ENCODE measurements at regions not wholly inside any gene's neighbourhood (a gene's known extent, or its start where the extent isn't known, plus 50 kb on each side); places are given as distances from the start of the nearest gene placed in this dataset.

GRCh38 chr6:15922510-15923250, 206.2 kb upstream of the MYLIP start:
- Histone ChIP-seq H3K27ac (ENCODE audit: low read length) (no peak overlapping the region), H3K36me3 (ENCODE audit: control insufficient read depth in 2 of 2, extremely low read depth in 1 of 2, insufficient read depth in 1 of 2, low read length in 1 of 2) (no peaks in the 10 kb centered on the region), H3K9me3 (no peaks in the 10 kb centered on the region), H3K4me1 (ENCODE audit: control insufficient read depth in 1 of 2, extremely low read depth in 1 of 2, insufficient read depth in 2 of 2, low read length in 2 of 2) (no peaks in the 10 kb centered on the region), H3K27me3 (replicated peaks in 1 of 2; ENCODE audit: control insufficient read depth in 2 of 2, extremely low read depth in 1 of 2, insufficient read depth in 2 of 2, low read length in 1 of 2) (no peaks in the 10 kb centered on the region), H3K4me3 (ENCODE audit: control insufficient read depth in 1 of 2, extremely low read depth in 1 of 2, low read length in 1 of 2) (no peak overlapping the region)
- ATAC-seq (replicated peaks in 1 of 4), result no peak
- H3K4me1 Mint-ChIP-seq, result no peaks in the 10 kb centered on the region
- no peak for DNase-seq
- ChIA-PET CTCF (no interaction called here), POLR2A (no interaction called here)
- WGBS (ENCODE audit: insufficient coverage), result 76% methylated on average over 4 of the region's 7 CpGs
- peaks cover 3% of the 10 kb centered on the region in 2 donors for H3K27me3 Mint-ChIP-seq
- no peak overlapping the region for H3K4me3 Mint-ChIP-seq
- no peaks in the 10 kb centered on the region for H3K36me3 Mint-ChIP-seq
- peaks cover 0 to 3% (median 0%) of the 10 kb centered on the region in 3 donors for H3K9me3 Mint-ChIP-seq
- no peak overlapping the region for H3K27ac Mint-ChIP-seq

GRCh38 chr6:15921243-15921642, 207.6 kb upstream of the MYLIP start:
- Histone ChIP-seq H3K27me3 (replicated peaks in 1 of 2; ENCODE audit: control insufficient read depth in 2 of 2, extremely low read depth in 1 of 2, insufficient read depth in 2 of 2, low read length in 1 of 2) (no peaks in the 10 kb centered on the region), H3K4me1 (ENCODE audit: control insufficient read depth in 1 of 2, extremely low read depth in 1 of 2, insufficient read depth in 2 of 2, low read length in 2 of 2) (no peaks in the 10 kb centered on the region), H3K9me3 (no peaks in the 10 kb centered on the region), H3K4me3 (ENCODE audit: control insufficient read depth in 1 of 2, extremely low read depth in 1 of 2, low read length in 1 of 2) (no peak overlapping the region), H3K27ac (ENCODE audit: low read length) (no peak overlapping the region), H3K36me3 (ENCODE audit: control insufficient read depth in 2 of 2, extremely low read depth in 1 of 2, insufficient read depth in 1 of 2, low read length in 1 of 2) (no peaks in the 10 kb centered on the region)
- CTCF ChIA-PET, result no interaction called here
- Mint-ChIP-seq H3K36me3 (no peaks in the 10 kb centered on the region), H3K27ac (no peak overlapping the region), H3K4me1 (no peaks in the 10 kb centered on the region), H3K27me3 (no peaks in the 10 kb centered on the region), H3K4me3 (no peak overlapping the region), H3K9me3 (peaks cover 0 to 3% (median 0%) of the 10 kb centered on the region in 3 donors)
- POLR2A ChIA-PET, result no interaction called here
- DNase-seq, result no peak
- no CpG with 5 or more reads among the region's 2 CpGs for WGBS (ENCODE audit: insufficient coverage)
- ATAC-seq (replicated peaks in 1 of 4), result no peak

GRCh38 chr6:15916581-15916980, 212.3 kb upstream of the MYLIP start:
- ATAC-seq (replicated peaks in 1 of 4) (no peak), DNase-seq (no peak)
- no peaks in the 10 kb centered on the region for H3K9me3 Mint-ChIP-seq
- POLR2A ChIA-PET, result no interaction called here
- CTCF ChIA-PET, result no interaction called here
- H3K27me3 Mint-ChIP-seq, result no peaks in the 10 kb centered on the region
- no peaks in the 10 kb centered on the region for H3K36me3 ChIP-seq (ENCODE audit: control insufficient read depth in 2 of 2, extremely low read depth in 1 of 2, insufficient read depth in 1 of 2, low read length in 1 of 2)
- H3K4me3 ChIP-seq (ENCODE audit: control insufficient read depth in 1 of 2, extremely low read depth in 1 of 2, low read length in 1 of 2), result no peak overlapping the region
- no peak overlapping the region for H3K27ac Mint-ChIP-seq
- no peaks in the 10 kb centered on the region for H3K27me3 ChIP-seq (replicated peaks in 1 of 2; ENCODE audit: control insufficient read depth in 2 of 2, extremely low read depth in 1 of 2, insufficient read depth in 2 of 2, low read length in 1 of 2)
- no peaks in the 10 kb centered on the region for H3K4me1 Mint-ChIP-seq
- 100% methylated on average over 2 of the region's 3 CpGs for WGBS (ENCODE audit: insufficient coverage)
- no peaks in the 10 kb centered on the region for H3K4me1 ChIP-seq (ENCODE audit: control insufficient read depth in 1 of 2, extremely low read depth in 1 of 2, insufficient read depth in 2 of 2, low read length in 2 of 2)
- no peak overlapping the region for H3K4me3 Mint-ChIP-seq
- no peaks in the 10 kb centered on the region for H3K9me3 ChIP-seq
- no peak overlapping the region for H3K27ac ChIP-seq (ENCODE audit: low read length)
- H3K36me3 Mint-ChIP-seq, result no peaks in the 10 kb centered on the region

GRCh38 chr6:15915508-15916178, 213.2 kb upstream of the MYLIP start:
- ATAC-seq (replicated peaks in 1 of 4) (no peak), DNase-seq (no peak)
- H3K27ac Mint-ChIP-seq, result no peak overlapping the region
- H3K4me1 Mint-ChIP-seq, result no peaks in the 10 kb centered on the region
- Histone ChIP-seq H3K9me3 (no peaks in the 10 kb centered on the region), H3K4me3 (ENCODE audit: control insufficient read depth in 1 of 2, extremely low read depth in 1 of 2, low read length in 1 of 2) (no peak overlapping the region), H3K27me3 (replicated peaks in 1 of 2; ENCODE audit: control insufficient read depth in 2 of 2, extremely low read depth in 1 of 2, insufficient read depth in 2 of 2, low read length in 1 of 2) (no peaks in the 10 kb centered on the region), H3K36me3 (ENCODE audit: control insufficient read depth in 2 of 2, extremely low read depth in 1 of 2, insufficient read depth in 1 of 2, low read length in 1 of 2) (no peaks in the 10 kb centered on the region), H3K4me1 (ENCODE audit: control insufficient read depth in 1 of 2, extremely low read depth in 1 of 2, insufficient read depth in 2 of 2, low read length in 2 of 2) (no peaks in the 10 kb centered on the region), H3K27ac (ENCODE audit: low read length) (no peak overlapping the region)
- ChIA-PET CTCF (no interaction called here), POLR2A (no interaction called here)
- H3K27me3 Mint-ChIP-seq, result no peaks in the 10 kb centered on the region
- 79% methylated on average over 4 of the region's 8 CpGs for WGBS (ENCODE audit: insufficient coverage)
- no peaks in the 10 kb centered on the region for H3K9me3 Mint-ChIP-seq
- H3K4me3 Mint-ChIP-seq, result no peak overlapping the region
- H3K36me3 Mint-ChIP-seq, result no peaks in the 10 kb centered on the region

- no CpG with 5 or more reads among the region's 2 CpGs for WGBS (ENCODE audit: insufficient coverage)
- H3K27me3 ChIP-seq (replicated peaks in 1 of 2; ENCODE audit: control insufficient read depth in 2 of 2, extremely low read depth in 1 of 2, insufficient read depth in 2 of 2, low read length in 1 of 2), result peaks cover 0 to under 1% of the 10 kb centered on the region in 2 experiments
- no peaks in the 10 kb centered on the region for H3K4me1 ChIP-seq (ENCODE audit: control insufficient read depth in 1 of 2, extremely low read depth in 1 of 2, insufficient read depth in 2 of 2, low read length in 2 of 2)
- Mint-ChIP-seq H3K9me3 (no peaks in the 10 kb centered on the region), H3K36me3 (no peaks in the 10 kb centered on the region), H3K4me1 (no peaks in the 10 kb centered on the region), H3K27ac (no peak overlapping the region), H3K4me3 (no peak overlapping the region), H3K27me3 (no peaks in the 10 kb centered on the region)
- CTCF ChIA-PET, result no interaction called here
- no peak overlapping the region for H3K27ac ChIP-seq (ENCODE audit: low read length)
- DNase-seq (no peak), ATAC-seq (replicated peaks in 1 of 4) (no peak)
- no peaks in the 10 kb centered on the region for H3K9me3 ChIP-seq
- H3K4me3 ChIP-seq (ENCODE audit: control insufficient read depth in 1 of 2, extremely low read depth in 1 of 2, low read length in 1 of 2), result no peak overlapping the region
- H3K36me3 ChIP-seq (ENCODE audit: control insufficient read depth in 2 of 2, extremely low read depth in 1 of 2, insufficient read depth in 1 of 2, low read length in 1 of 2), result no peaks in the 10 kb centered on the region
- POLR2A ChIA-PET, result no interaction called here
These were observed 214.3 kb upstream of the MYLIP start for GRCh38 chr6:15914553-15914952.

GRCh38 chr6:15913573-15913972, 215.3 kb upstream of the MYLIP start:
- Mint-ChIP-seq H3K4me3 (no peak overlapping the region), H3K4me1 (no peaks in the 10 kb centered on the region), H3K36me3 (no peaks in the 10 kb centered on the region), H3K27me3 (no peaks in the 10 kb centered on the region), H3K9me3 (no peaks in the 10 kb centered on the region), H3K27ac (no peak overlapping the region)
- peaks cover 0 to 2% of the 10 kb centered on the region in 2 experiments for H3K27me3 ChIP-seq (replicated peaks in 1 of 2; ENCODE audit: control insufficient read depth in 2 of 2, extremely low read depth in 1 of 2, insufficient read depth in 2 of 2, low read length in 1 of 2)
- no peak overlapping the region for H3K27ac ChIP-seq (ENCODE audit: low read length)
- H3K4me1 ChIP-seq (ENCODE audit: control insufficient read depth in 1 of 2, extremely low read depth in 1 of 2, insufficient read depth in 2 of 2, low read length in 2 of 2), result no peaks in the 10 kb centered on the region
- ATAC-seq (replicated peaks in 1 of 4) (no peak), DNase-seq (no peak)
- ChIA-PET CTCF (no interaction called here), POLR2A (no interaction called here)
- no CpG with 5 or more reads among the region's 2 CpGs for WGBS (ENCODE audit: insufficient coverage)
- no peak overlapping the region for H3K4me3 ChIP-seq (ENCODE audit: control insufficient read depth in 1 of 2, extremely low read depth in 1 of 2, low read length in 1 of 2)
- H3K9me3 ChIP-seq, result no peaks in the 10 kb centered on the region
- no peaks in the 10 kb centered on the region for H3K36me3 ChIP-seq (ENCODE audit: control insufficient read depth in 2 of 2, extremely low read depth in 1 of 2, insufficient read depth in 1 of 2, low read length in 1 of 2)
